ENCODE measurements at regions not wholly inside any gene's neighbourhood (a gene's known extent, or its start where the extent isn't known, plus 50 kb on each side); places are given as distances from the start of the nearest gene placed in this dataset.

DNA sequence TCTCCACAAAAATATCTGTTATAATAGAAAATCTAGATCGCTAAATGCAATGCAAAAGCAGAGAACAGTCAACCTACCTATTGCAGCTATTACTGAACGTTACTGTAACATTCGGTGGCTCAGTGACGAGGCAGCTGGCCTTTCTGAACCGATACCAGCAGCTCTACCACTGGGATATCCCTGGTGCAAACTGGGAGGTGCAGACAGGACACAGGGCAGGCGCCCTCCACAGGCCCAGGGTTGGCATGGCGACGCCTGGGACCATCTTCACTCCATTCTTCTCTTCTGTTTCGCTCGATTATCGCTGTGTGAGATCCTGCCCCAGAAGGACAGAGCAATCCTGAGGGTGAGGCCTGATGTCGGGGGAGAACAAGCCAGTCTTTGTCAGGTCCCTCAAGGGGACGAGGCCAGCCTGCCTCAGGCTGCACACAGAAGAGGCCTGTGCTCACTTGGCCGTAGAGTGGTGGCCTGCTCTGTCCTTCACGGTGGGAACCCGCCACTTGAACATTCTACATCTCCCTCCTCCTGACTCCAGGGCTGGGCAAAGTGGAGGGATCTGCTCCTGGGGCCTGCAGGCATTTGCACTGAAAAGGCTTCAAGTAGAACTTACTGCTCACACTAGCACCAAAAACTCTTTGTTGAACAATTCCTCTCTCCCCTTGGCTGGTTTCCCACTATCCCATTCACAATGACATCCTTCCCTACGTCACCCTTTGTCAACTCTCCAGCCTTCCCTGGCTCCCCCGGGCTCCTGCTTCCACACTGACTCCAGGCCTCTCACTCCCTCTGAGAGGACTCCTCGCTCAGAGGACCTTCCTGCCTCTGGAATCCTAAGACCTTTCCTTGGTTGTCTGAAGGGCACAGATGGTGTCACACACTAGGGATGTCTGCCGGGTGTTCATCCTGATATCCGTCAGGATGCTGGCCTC lies 49.7 kb downstream of the CYRIA start:
- H3F3A ChIP-seq (ENCODE audit: insufficient read depth) = no peaks in the 10 kb centered on the region
- H3K4me3 ChIP-seq (ENCODE audit: insufficient read depth, low read length, poor library complexity, severe bottlenecking) = no peak overlapping the region
- no peaks in the 10 kb centered on the region for H3K27me3 ChIP-seq (ENCODE audit: low read length)
- H3K4me2 ChIP-seq (ENCODE audit: low read depth, low read length, poor library complexity, severe bottlenecking) = no peak overlapping the region
- no peaks in the 10 kb centered on the region for H3K36me3 ChIP-seq (ENCODE audit: low read length)
- H3K9me2 ChIP-seq (replicated peaks; ENCODE audit: insufficient read depth, low read length) = no peaks in the 10 kb centered on the region
- no peaks in the 10 kb centered on the region for H4K20me1 ChIP-seq (ENCODE audit: low read depth, low read length)
- no peak overlapping the region for H2AFZ ChIP-seq (ENCODE audit: low read depth, low read length, severe bottlenecking)
- no peak overlapping the region for H3K9ac ChIP-seq (ENCODE audit: low read length)
- no peak overlapping the region for H3K27ac ChIP-seq (ENCODE audit: low read depth, low read length)
- no peaks in the 10 kb centered on the region for H3K79me2 ChIP-seq (ENCODE audit: insufficient read depth, low read length)
- no peaks in the 10 kb centered on the region for H3K9me3 ChIP-seq (ENCODE audit: insufficient read depth, low read length)
- TF ChIP-seq, protein P1, sequence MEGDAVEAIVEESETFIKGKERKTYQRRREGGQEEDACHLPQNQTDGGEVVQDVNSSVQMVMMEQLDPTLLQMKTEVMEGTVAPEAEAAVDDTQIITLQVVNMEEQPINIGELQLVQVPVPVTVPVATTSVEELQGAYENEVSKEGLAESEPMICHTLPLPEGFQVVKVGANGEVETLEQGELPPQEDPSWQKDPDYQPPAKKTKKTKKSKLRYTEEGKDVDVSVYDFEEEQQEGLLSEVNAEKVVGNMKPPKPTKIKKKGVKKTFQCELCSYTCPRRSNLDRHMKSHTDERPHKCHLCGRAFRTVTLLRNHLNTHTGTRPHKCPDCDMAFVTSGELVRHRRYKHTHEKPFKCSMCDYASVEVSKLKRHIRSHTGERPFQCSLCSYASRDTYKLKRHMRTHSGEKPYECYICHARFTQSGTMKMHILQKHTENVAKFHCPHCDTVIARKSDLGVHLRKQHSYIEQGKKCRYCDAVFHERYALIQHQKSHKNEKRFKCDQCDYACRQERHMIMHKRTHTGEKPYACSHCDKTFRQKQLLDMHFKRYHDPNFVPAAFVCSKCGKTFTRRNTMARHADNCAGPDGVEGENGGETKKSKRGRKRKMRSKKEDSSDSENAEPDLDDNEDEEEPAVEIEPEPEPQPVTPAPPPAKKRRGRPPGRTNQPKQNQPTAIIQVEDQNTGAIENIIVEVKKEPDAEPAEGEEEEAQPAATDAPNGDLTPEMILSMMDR (IDR thresholded peaks at IDR 0.05; ENCODE audit: insufficient read depth, low read length, poor library complexity, severe bottlenecking) = no peak
- TF ChIP-seq EZH2phosphoT487 (conservative IDR thresholded peaks at IDR 0.05; ENCODE audit: low read length) = no peak

DNA sequence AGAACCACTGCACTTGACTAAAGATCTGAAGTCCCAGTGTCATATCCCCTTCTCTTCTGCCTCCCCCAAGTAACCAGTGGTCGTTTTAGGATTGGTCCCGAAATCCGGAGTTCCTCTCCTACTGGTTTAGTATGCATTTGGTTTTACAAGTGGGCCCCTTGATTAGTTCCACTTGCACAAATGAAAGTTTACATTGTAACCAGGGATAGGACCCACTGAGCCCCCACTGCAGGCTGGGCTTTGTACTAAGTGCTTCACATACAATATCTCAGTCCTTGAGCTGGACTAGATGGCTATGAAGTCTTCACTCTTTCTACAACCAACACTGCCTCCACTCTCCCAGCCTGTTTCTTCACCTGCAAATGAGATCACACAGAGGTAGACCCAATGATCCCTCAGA lies 50.4 kb downstream of the CYRIA start:
- no peak for TF ChIP-seq EZH2phosphoT487 (conservative IDR thresholded peaks at IDR 0.05; ENCODE audit: low read length)
- no peaks in the 10 kb centered on the region for H4K20me1 ChIP-seq (ENCODE audit: low read depth, low read length)

DNA sequence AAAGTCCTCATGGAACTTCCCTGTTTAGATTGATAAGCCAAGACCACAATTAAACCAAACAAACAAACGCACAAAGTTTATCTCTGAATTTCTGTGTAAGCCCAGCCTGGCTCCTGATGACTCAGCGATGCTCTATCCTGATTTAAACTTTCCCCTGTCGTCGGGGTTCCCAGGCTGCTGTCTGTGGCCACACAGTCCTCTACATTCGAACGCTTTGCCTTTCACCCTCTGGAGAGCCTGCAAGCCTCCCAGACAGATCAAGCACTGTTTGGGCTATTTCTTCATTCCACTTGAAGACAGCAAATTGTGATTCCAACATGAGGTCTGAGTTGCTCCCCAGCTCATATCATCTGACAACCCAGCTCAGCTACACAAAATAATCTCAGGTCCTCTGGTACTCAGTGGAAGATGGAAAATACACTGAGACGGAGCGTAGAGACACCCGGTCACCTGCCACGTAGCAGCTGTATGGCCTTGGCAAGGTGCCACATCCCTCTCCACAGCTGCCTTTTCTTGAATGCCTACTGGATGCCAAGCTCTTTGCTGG lies 51.2 kb downstream of the CYRIA start:
- no peak overlapping the region for H3K9ac ChIP-seq (ENCODE audit: low read length)
- no peaks in the 10 kb centered on the region for H3K79me2 ChIP-seq (ENCODE audit: insufficient read depth, low read length)
- H3K9me2 ChIP-seq (replicated peaks; ENCODE audit: insufficient read depth, low read length) = no peaks in the 10 kb centered on the region
- H3F3A ChIP-seq (ENCODE audit: insufficient read depth) = no peaks in the 10 kb centered on the region
- H3K9me3 ChIP-seq (ENCODE audit: insufficient read depth, low read length) = no peaks in the 10 kb centered on the region
- no peaks in the 10 kb centered on the region for H4K20me1 ChIP-seq (ENCODE audit: low read depth, low read length)
- H2AFZ ChIP-seq (ENCODE audit: low read depth, low read length, severe bottlenecking) = no peak overlapping the region
- no peaks in the 10 kb centered on the region for H3K27me3 ChIP-seq (ENCODE audit: low read length)
- no peak overlapping the region for H3K27ac ChIP-seq (ENCODE audit: low read depth, low read length)
- no peak overlapping the region for H3K4me3 ChIP-seq (ENCODE audit: insufficient read depth, low read length, poor library complexity, severe bottlenecking)
- TF ChIP-seq, protein P1 (IDR thresholded peaks at IDR 0.05; ENCODE audit: insufficient read depth, low read length, poor library complexity, severe bottlenecking) = no peak
- no peak for TF ChIP-seq EZH2phosphoT487 (conservative IDR thresholded peaks at IDR 0.05; ENCODE audit: low read length)
- no peak overlapping the region for H3K4me2 ChIP-seq (ENCODE audit: low read depth, low read length, poor library complexity, severe bottlenecking)
- H3K36me3 ChIP-seq (ENCODE audit: low read length) = no peaks in the 10 kb centered on the region

More for the DNA sequence above, 50.4 kb downstream of the CYRIA start:
- H3K4me3 ChIP-seq (ENCODE audit: insufficient read depth, low read length, poor library complexity, severe bottlenecking) = no peak overlapping the region
- no peaks in the 10 kb centered on the region for H3K9me3 ChIP-seq (ENCODE audit: insufficient read depth, low read length)
- H3K27ac ChIP-seq (ENCODE audit: low read depth, low read length) = no peak overlapping the region
- no peaks in the 10 kb centered on the region for H3K79me2 ChIP-seq (ENCODE audit: insufficient read depth, low read length)
- H3K27me3 ChIP-seq (ENCODE audit: low read length) = no peaks in the 10 kb centered on the region
- H3K4me2 ChIP-seq (ENCODE audit: low read depth, low read length, poor library complexity, severe bottlenecking) = no peak overlapping the region
- no peak overlapping the region for H3K9ac ChIP-seq (ENCODE audit: low read length)
- H3K9me2 ChIP-seq (replicated peaks; ENCODE audit: insufficient read depth, low read length) = no peaks in the 10 kb centered on the region
- no peaks in the 10 kb centered on the region for H3F3A ChIP-seq (ENCODE audit: insufficient read depth)
- no peaks in the 10 kb centered on the region for H3K36me3 ChIP-seq (ENCODE audit: low read length)
- H2AFZ ChIP-seq (ENCODE audit: low read depth, low read length, severe bottlenecking) = no peak overlapping the region

DNA sequence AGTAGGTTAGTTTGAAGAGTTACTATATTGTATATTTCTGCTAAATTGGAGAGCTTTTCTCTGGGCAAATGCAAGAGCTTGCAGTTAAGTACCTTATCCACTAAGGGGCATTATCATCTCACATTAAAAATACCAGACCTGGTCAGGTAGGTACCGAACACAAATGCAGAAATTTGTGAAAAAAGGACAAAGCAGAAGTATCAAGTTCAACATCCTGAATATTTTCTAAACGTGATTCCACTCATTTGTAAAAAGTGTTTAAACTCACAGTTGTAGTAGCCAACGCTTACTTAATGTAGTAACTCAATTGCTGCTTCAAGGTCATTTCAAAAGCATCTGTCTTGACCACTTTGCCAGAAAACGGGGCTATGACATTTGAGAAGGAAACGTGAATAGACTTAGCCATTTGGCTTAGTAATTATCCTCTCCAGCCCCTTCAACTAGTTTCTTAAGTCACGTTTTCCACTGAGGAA lies 52.1 kb downstream of the CYRIA start:
- Histone ChIP-seq H3F3A (ENCODE audit: insufficient read depth) (no peaks in the 10 kb centered on the region), H3K4me2 (ENCODE audit: low read depth, low read length, poor library complexity, severe bottlenecking) (no peak overlapping the region), H3K4me3 (ENCODE audit: insufficient read depth, low read length, poor library complexity, severe bottlenecking) (no peak overlapping the region), H3K36me3 (ENCODE audit: low read length) (no peaks in the 10 kb centered on the region), H3K9ac (ENCODE audit: low read length) (no peak overlapping the region), H3K79me2 (ENCODE audit: insufficient read depth, low read length) (no peaks in the 10 kb centered on the region), H3K9me2 (replicated peaks; ENCODE audit: insufficient read depth, low read length) (no peaks in the 10 kb centered on the region), H2AFZ (ENCODE audit: low read depth, low read length, severe bottlenecking) (no peak overlapping the region), H3K27me3 (ENCODE audit: low read length) (no peaks in the 10 kb centered on the region), H4K20me1 (ENCODE audit: low read depth, low read length) (no peaks in the 10 kb centered on the region), H3K27ac (ENCODE audit: low read depth, low read length) (no peak overlapping the region), H3K9me3 (ENCODE audit: insufficient read depth, low read length) (no peaks in the 10 kb centered on the region)
- TF ChIP-seq, protein P1 (IDR thresholded peaks at IDR 0.05; ENCODE audit: insufficient read depth, low read length, poor library complexity, severe bottlenecking) = peak; percentile 72
- no peak for TF ChIP-seq EZH2phosphoT487 (conservative IDR thresholded peaks at IDR 0.05; ENCODE audit: low read length)
